Stimulated activated CD8-positive, alpha-beta memory T cell treated with anti-CD3 and anti-CD28 coated beads, Interleukin-15, amount 100 ng/mL, for 48 hours (primary cell): ENCODE measurements at regions not wholly inside any gene's neighbourhood (a gene's known extent, or its start where the extent isn't known, plus 50 kb on each side); places are given as distances from the start of the nearest gene placed in this dataset.
A peak's percentile ranks its signal among the peaks of the same experiment; 100 is the strongest.
"Not testable (repeated sequence)": the region's sequence is repeated elsewhere in the genome, so short reads cannot be mapped to it uniquely, and the experiment has no call there.

ENCODE experiments used
- DNase-seq, 2 donors: peaks; one replicate each; pipeline ENCODE4 v3.0.0-alpha.2; 2020; ENCODE audit warnings: low read depth in 2 of 2

GRCh38 chr13:90867336-90867683 lies 480.2 kb upstream of the MIR17HG start:
- DNase-seq: peak in 1 of 2 donors; percentile 1

- no peak for DNase-seq
These were observed 479.1 kb upstream of the MIR17HG start for GRCh38 chr13:90868321-90868920.

- DNase-seq: no peak
These were observed 477.9 kb upstream of the MIR17HG start for GRCh38 chr13:90869580-90869979.

DNA sequence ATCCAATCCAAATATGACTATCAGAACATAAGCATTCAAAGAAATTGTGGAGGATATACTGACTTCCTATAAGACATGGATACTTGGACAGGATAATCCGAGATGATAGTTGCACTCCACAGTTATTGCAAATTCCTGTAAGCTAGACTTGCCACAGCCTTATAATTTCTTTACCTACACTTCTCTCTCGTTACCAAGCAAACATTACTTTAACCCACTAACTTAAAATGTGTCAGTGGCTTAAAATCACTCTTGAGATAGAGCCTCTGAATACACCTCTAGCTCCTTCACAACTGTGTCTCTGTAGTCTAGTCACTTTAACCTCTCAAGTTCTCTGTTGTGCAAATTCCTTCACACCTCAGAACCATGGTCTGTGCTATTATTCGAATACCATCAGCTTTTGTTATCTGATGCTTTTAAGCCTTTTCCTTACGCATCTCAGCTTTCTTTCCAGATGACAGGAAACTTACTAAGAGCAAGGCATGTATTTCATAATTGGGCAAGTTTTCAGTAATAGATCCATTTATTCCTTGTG lies 474.9 kb upstream of the MIR17HG start:
- DNase-seq: no peak

GRCh38 chr13:90880790-90881189 lies 466.7 kb upstream of the MIR17HG start:
- DNase-seq: no peak

- DNase-seq: no peak
These were observed 464.9 kb upstream of the MIR17HG start for GRCh38 chr13:90882551-90882950.

- DNase-seq: no peak
These were observed 463.9 kb upstream of the MIR17HG start for GRCh38 chr13:90883592-90883991.

- DNase-seq: no peak
These were observed 463.4 kb upstream of the MIR17HG start for GRCh38 chr13:90884066-90884465.

- no peak for DNase-seq
These were observed 457.3 kb upstream of the MIR17HG start for GRCh38 chr13:90889906-90890834.

GRCh38 chr13:90891329-90891728 lies 456.2 kb upstream of the MIR17HG start:
- DNase-seq: no peak

DNA sequence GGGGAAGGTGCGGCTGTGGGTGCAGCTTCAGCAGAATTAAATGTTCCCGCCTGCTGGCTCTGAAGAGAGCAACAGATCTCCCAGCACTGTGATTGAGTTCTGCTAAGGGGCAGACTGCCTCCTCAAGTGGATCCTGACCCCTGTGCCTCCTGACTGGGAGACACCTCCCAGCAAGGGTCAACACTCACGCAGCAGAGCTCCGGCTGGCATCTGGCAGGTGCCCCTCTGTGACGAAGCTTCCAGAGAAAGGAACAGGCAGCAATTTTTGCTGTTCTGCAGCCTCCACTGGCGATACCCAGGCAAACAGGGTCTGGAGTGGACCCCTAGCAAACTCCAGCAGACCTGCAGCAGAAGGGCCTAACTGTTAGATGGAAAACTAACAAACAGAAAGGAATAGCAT lies 454.3 kb upstream of the MIR17HG start:
- DNase-seq: not testable (repeated sequence)

- no peak for DNase-seq
These were observed 451.5 kb upstream of the MIR17HG start for GRCh38 chr13:90896002-90896401.

GRCh38 chr13:90898811-90899210 lies 448.7 kb upstream of the MIR17HG start:
- DNase-seq: no peak

- no peak for DNase-seq
These were observed 448.1 kb upstream of the MIR17HG start for GRCh38 chr13:90899416-90899815.

- no peak for DNase-seq
These were observed 445.2 kb upstream of the MIR17HG start for GRCh38 chr13:90902255-90902654.

GRCh38 chr13:90906554-90906953 lies 440.9 kb upstream of the MIR17HG start:
- no peak for DNase-seq

GRCh38 chr13:90908792-90909191 lies 438.7 kb upstream of the MIR17HG start:
- DNase-seq: no peak

- DNase-seq: no peak
These were observed 437.4 kb upstream of the MIR17HG start for GRCh38 chr13:90910018-90910639.

DNA sequence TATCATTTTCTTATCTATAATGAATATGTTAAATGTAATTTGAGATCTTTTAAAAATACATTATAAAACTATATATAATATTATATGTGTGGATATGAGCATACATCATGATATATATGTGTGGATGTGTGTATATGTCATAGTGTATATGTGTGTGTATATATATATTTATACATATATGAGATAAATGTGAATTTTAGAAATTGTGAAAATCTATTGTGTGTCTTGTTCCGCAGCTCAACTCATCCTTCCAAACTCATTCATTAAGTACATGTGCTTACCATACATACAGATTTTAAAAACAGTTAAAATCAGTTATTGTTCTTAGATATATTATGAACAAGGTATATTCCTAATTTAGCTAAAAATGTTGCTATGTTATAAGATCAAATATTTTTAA lies 435.2 kb upstream of the MIR17HG start:
- DNase-seq: no peak

- DNase-seq: no peak
These were observed 429.0 kb upstream of the MIR17HG start for GRCh38 chr13:90918536-90918935.

DNA sequence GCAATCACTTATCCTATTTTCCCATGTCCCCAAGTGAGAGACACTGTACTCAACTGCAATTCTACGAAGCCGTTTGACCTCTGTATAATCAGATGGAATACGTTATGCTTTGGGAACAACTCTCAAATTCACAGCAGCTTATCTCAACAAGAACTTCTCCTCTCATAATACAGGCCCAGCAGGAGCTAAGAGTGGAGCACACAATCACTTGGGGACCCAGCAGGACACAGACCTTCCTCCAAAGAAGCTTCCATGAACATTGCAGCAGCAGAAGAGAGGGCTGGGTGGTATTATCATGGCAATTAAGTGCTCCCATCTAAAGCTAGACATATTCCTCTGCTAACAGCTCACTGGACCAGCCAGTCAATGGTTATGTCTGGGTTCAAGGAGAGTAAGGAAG lies 428.3 kb upstream of the MIR17HG start:
- DNase-seq: no peak

DNA sequence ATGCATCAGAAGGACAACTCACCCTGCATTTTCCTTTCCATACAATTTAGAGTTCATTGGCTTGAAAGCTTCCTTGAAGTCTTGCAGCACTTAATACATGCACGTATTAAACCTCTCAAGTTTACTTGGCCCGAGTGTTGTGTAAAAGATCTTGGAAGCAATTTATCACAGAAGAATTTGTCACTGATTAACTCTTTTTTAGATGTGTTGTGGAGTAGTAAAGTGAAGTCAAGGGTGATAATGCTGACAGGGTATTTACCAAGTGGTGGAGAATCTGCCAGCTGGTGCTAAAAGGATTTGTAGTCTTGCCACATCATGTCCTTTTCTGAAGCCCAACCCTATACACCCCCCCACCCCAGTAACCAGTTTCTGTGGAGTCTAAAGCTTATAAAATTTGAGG lies 421.0 kb upstream of the MIR17HG start:
- DNase-seq: no peak

DNA sequence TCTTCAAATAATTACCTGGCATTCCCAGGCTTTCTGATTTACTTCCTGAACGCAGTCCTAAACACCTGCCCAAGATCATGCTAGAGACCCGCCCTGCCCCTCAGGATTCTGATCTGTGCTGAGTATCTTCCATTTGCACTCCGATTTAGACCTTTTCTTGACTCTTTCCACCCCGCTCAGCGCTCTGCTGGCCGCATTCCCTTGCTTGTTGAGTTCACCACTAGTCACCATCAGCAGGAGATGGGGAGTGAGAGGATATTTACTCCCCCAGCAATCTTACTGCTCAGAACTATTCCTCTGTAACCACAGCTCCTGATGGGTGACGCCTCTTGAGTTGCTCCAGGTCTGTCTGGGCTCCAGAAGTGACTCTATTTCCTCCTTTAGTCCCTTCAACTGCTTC lies 419.4 kb upstream of the MIR17HG start:
- DNase-seq: no peak
